GM12872 (cell line): ENCODE measurements at regions not wholly inside any gene's neighbourhood (a gene's known extent, or its start where the extent isn't known, plus 50 kb on each side); places are given as distances from the start of the nearest gene placed in this dataset.

Source experiments
- TF ChIP-seq, protein P1 (sequence below): IDR thresholded peaks from 3 replicates; pipeline ENCODE4 v1.5.1; 2011; ENCODE audit warnings: low read depth, mild to moderate bottlenecking, low read length, moderate library complexity; ENCODE audit not compliant: insufficient read depth

- TF ChIP-seq, protein P1, sequence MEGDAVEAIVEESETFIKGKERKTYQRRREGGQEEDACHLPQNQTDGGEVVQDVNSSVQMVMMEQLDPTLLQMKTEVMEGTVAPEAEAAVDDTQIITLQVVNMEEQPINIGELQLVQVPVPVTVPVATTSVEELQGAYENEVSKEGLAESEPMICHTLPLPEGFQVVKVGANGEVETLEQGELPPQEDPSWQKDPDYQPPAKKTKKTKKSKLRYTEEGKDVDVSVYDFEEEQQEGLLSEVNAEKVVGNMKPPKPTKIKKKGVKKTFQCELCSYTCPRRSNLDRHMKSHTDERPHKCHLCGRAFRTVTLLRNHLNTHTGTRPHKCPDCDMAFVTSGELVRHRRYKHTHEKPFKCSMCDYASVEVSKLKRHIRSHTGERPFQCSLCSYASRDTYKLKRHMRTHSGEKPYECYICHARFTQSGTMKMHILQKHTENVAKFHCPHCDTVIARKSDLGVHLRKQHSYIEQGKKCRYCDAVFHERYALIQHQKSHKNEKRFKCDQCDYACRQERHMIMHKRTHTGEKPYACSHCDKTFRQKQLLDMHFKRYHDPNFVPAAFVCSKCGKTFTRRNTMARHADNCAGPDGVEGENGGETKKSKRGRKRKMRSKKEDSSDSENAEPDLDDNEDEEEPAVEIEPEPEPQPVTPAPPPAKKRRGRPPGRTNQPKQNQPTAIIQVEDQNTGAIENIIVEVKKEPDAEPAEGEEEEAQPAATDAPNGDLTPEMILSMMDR, result no peak
These were observed 254.2 kb downstream of the KCNS3 start for GRCh38 chr2:18132697-18133096.

DNA sequence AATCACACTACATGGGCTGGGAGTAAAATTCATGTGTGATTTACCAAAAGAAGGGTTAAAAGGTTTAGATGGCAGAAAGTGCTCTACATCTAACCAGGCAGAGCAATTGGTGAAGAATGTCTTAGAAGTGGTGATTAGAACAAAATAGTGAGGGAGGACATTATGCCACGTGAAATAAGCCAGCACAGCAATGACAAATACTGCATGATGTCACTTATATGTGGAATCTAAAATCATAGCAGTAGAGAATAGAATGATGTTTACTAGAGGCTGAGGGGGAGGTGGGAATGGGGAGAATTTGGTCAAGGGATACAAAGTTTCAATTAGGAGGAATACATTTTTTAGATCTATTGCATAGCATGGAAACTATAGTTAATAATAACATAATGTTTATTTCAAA lies 253.3 kb downstream of the KCNS3 start:
- TF ChIP-seq, protein P1, result no peak

GRCh38 chr2:18129348-18129747 lies 250.9 kb downstream of the KCNS3 start:
- TF ChIP-seq, protein P1, result no peak

- TF ChIP-seq, protein P1, result no peak
These were observed 246.8 kb downstream of the KCNS3 start for GRCh38 chr2:18125303-18125702.

DNA sequence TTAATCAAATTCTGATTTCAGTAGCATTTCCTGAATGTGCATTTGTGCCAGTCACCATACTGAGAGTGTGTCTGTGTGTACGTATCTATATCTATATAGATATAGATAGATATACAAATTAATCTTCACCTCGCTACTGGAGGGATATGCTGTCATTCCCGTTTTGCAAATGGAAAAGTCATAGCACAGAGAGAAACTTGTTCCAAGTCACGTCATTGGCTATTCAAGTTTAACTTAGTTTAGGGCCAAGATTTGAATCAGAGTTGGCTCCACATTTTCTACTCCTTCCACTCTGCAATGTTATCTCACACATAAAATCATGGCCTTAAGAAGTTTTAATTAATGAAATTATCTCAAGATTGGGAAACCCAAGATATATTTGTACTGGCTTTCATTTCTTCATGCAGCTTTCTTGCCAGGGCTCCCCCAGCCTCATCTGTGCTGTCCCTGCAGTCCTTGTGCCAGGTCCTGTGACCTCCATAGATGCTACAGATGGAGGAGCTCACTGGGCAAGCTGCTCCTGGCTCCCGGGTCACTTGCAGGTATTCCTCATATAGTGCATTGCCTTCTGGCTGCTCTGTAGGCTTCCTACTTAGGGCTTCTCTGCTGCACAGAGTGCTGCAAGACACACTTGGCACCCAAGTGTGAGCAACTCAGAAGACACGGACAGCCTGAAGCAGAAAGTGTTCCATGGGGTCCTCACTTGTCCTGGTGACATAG lies 245.8 kb downstream of the KCNS3 start:
- TF ChIP-seq, protein P1, result no peak

DNA sequence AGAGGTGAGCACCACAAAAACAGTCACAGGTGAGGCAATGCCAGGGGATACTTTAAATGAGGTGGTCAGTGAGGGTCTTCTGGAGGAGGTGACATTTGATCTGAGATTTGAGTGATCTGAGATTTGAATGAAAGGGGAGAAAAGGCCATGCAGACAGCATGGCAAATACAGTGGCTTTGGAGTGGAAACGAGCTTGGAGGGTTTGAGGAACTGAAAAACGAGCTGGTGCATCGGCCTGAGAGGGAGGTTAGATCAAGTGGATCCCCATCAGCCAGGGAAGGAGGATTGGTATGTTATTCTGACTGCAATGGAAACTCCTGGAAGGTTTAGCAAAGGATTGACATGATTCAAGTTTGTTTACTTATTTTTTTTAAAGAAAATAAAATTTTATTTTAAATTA lies 245.1 kb downstream of the KCNS3 start:
- TF ChIP-seq, protein P1, result no peak

DNA sequence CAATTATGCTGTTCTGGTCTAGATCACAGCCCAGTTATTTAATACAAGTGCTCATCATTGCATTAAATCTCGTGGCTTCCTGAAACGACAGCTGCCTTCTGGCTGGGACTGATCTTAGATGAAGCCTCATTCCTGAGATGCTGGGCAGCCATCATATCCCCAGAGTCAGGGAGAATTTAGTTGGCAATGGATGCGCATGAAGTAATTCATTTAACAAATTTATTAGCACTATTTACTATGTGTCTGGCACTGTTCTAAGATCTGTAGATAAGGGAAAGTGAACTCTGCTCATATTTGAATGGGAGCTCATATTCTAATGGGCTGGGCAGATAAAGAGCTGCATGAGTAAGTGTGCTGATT lies 244.7 kb downstream of the KCNS3 start:
- TF ChIP-seq, protein P1, result no peak
